HCEC 1CT (cell line): ENCODE measurements at regions not wholly inside any gene's neighbourhood (a gene's known extent, or its start where the extent isn't known, plus 50 kb on each side); places are given as distances from the start of the nearest gene placed in this dataset.

Experiments
- DNase-seq: peaks from one replicate; pipeline ENCODE4 v3.0.0-alpha.2; 2017

GRCh38 chr2:14923820-14924580 lies 291.5 kb downstream of the LRATD1 start:
- no peak for DNase-seq

GRCh38 chr2:14925471-14925870 lies 293.0 kb downstream of the LRATD1 start:
- no peak for DNase-seq

GRCh38 chr2:14927021-14927564 lies 294.6 kb downstream of the LRATD1 start:
- DNase-seq, result no peak

- no peak for DNase-seq
Observed at GRCh38 chr2:14928056-14928455, 295.5 kb downstream of the LRATD1 start.

GRCh38 chr2:14930441-14930840 lies 297.9 kb downstream of the LRATD1 start:
- no peak for DNase-seq

- no peak for DNase-seq
Observed at GRCh38 chr2:14932285-14932684, 299.8 kb downstream of the LRATD1 start.

GRCh38 chr2:14933753-14934152 lies 301.2 kb downstream of the LRATD1 start:
- no peak for DNase-seq

GRCh38 chr2:14936426-14936825 lies 303.9 kb downstream of the LRATD1 start:
- DNase-seq, result no peak

- DNase-seq, result no peak
Observed at GRCh38 chr2:14937336-14937735, 304.8 kb downstream of the LRATD1 start.

- DNase-seq, result peak; percentile 9
Observed at GRCh38 chr2:14941151-14941631, 308.7 kb downstream of the LRATD1 start.

GRCh38 chr2:14942987-14943386 lies 310.5 kb downstream of the LRATD1 start:
- no peak for DNase-seq

- peak; percentile 34 for DNase-seq
Observed at GRCh38 chr2:14944562-14945346, 312.2 kb downstream of the LRATD1 start.

GRCh38 chr2:14951569-14952285 lies 319.2 kb downstream of the LRATD1 start:
- no peak for DNase-seq

- no peak for DNase-seq
Observed at GRCh38 chr2:14952400-14952963, 320.0 kb downstream of the LRATD1 start.

GRCh38 chr2:14960686-14961324 lies 328.3 kb downstream of the LRATD1 start:
- DNase-seq, result peak; percentile 23

GRCh38 chr2:14967729-14968128 lies 335.2 kb downstream of the LRATD1 start:
- no peak for DNase-seq

- peak; percentile 36 for DNase-seq
Observed at GRCh38 chr2:14975381-14975780, 342.9 kb downstream of the LRATD1 start.

GRCh38 chr2:14977021-14977420 lies 344.5 kb downstream of the LRATD1 start:
- no peak for DNase-seq

- peak; percentile 4 for DNase-seq
Observed at GRCh38 chr2:14978845-14979244, 346.3 kb downstream of the LRATD1 start.

- DNase-seq, result no peak
Observed at GRCh38 chr2:14982790-14983189, 350.3 kb downstream of the LRATD1 start.

- DNase-seq, result no peak
Observed at GRCh38 chr2:14988600-14988999, 356.1 kb downstream of the LRATD1 start.

GRCh38 chr2:14991723-14992122 lies 359.2 kb downstream of the LRATD1 start:
- no peak for DNase-seq
